GM19238 (cell line): ENCODE measurements at regions not wholly inside any gene's neighbourhood (a gene's known extent, or its start where the extent isn't known, plus 50 kb on each side); places are given as distances from the start of the nearest gene placed in this dataset.

Source experiments
- DNase-seq: peaks from one replicate; pipeline ENCODE4 v3.0.0; 2011; ENCODE audit warnings: low spot score; ENCODE audit not compliant: insufficient read length

DNA sequence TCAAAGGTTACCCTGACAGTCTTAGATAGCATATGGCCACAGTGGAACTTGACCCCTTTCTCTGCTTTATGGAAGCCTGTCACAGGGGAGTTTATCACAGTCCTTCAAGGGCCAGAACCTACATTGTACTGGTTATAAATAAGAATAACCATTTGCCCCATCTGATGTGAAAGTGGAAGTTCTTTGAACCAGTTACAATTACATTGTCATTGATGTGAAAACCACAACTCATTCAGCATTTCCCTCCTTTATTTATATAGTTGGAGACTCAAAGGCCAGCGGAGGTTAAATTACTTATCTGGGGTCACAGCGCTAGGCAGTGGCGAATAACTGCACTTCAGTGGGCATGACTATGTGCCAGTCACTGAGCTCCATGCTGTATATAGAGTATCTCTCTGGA, 60.5 kb upstream of the TBC1D5 start:
- DNase-seq: no peak

GRCh38 chr3:17801131-17801530, 58.7 kb upstream of the TBC1D5 start:
- DNase-seq: no peak

- DNase-seq: no peak
Measured at GRCh38 chr3:17800232-17800631, 57.8 kb upstream of the TBC1D5 start.

GRCh38 chr3:17799312-17799711, 56.9 kb upstream of the TBC1D5 start:
- DNase-seq: no peak

DNA sequence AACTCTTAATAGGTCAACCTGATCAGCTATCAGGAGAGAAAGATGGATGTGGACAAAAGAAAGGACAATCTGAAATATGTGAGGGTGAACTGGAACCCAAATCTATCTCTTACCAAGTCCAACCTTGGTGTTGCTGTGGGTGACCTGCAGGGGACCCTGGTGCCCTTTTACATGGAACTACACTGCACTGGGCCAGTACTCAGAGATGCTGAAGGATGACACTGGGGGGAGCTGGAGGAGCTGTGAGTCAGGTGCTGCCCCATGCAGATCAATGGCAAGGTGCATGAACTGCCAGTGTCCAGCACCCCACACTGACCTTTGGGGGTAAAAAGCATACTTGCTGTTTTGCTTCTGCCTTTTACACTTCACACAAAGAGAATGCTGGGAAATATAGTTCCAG, 55.6 kb upstream of the TBC1D5 start:
- no peak for DNase-seq

DNA sequence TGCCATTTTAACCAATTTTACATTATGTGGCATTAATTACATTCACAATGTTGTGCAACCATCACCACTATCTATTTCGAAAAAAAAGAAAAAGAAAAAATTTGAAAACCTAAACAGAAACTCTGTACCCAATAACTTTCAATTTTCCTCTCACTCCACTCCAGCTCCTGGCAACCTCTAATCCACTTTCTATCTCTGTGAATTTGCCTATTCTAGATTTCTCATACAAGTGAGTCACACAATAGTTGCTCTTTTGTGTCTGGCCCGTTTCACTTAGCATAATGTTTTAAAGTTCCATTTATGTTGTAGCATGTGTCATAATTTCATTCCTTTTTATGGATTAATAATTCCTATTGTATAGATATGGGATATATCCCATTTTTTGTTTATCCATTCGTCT, 53.3 kb upstream of the TBC1D5 start:
- DNase-seq: no peak

- DNase-seq: no peak
Measured at GRCh38 chr3:17795280-17795679, 52.8 kb upstream of the TBC1D5 start.

- DNase-seq: no peak
Measured at GRCh38 chr3:17793542-17794195, 51.2 kb upstream of the TBC1D5 start.
